NCI-H2196 (cell line): ENCODE measurements at regions not wholly inside any gene's neighbourhood (a gene's known extent, or its start where the extent isn't known, plus 50 kb on each side); places are given as distances from the start of the nearest gene placed in this dataset.
A peak's percentile ranks its signal among the peaks of the same experiment; 100 is the strongest.
"Not testable (repeated sequence)": the region's sequence is repeated elsewhere in the genome, so short reads cannot be mapped to it uniquely, and the experiment has no call there.

Source experiments
- DNase-seq: peaks from one replicate; lab custom pipeline; 2025; ENCODE audit not compliant: unreplicated experiment; lab: John Stamatoyannopoulos, UW

DNA sequence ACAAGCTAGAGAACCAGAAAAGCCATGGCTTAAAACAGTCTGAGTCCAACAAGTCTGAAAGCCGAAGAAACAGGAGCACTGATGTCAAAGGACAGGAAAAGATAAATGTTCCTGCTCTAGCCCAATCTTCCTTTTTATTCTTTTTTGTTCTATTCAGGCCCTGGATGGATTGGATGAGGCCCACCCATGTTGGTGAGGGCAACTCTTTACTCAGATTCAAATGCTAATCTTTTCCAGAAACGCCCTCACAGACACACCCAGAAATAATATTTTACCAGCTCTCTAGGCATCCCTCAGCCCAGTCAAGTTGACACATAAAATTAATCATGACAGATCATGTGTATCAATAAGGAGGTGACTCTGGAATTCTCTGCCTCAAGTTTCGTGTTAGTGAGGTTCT, 1002.7 kb downstream of the STPG2 start:
- DNase-seq, result no peak

DNA sequence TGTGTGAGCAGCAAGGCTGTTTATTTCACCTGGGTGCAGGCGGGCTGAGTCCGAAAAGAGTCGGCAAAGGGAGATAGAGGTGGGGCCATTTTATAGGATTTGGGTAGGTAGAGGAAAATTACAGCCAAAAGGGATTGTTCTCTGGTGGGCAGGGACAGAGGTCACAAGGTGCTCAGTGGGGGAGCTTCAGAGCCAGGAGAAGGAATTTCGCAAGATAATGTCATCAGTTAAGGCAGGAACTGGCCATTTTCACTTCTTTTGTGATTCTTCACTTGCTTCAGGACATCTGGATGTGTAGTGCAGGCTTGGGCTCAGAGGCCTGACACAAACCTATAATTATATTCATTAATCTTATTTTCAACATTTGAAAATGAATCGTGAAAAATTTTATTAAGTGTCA, 1001.9 kb downstream of the STPG2 start:
- not testable (repeated sequence) for DNase-seq

DNA sequence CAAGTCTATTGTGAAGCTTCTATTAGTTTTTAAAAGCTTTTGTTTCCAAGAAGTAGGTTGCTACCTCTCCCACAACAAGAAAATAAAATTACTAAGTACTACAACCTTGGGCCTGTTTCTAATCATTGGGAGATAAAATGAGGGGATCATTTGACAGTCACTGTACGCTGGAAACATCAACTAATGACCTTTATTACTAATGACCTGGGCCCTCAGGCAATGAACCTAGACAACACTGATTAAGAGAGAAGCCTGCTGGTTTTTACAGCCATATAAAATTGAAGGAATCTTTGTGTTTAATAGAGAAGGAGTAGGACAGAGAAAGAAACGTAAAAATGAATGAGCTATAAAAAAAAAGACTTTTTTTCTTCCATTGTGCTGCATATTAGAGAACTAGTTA, 1000.9 kb downstream of the STPG2 start:
- DNase-seq, result no peak

DNA sequence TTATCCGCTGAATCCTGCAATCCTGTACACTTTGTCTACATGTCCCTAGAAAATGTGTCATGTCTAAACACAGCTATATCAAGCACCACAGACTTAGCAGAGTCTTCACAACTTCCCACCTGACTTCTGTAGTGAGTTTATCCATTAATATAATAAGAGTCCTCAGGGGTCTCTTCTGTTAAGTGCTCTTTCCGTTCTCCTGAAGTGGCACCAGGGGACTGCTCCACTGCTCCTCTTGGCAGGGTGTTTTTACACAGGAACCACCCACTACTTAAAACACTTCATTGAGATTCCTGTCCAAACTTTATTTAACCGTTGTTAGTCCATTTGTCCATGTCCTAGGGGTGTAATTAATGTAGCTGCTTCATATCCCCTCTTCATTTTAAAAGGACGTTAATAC, 1000.4 kb downstream of the STPG2 start:
- no peak for DNase-seq

DNA sequence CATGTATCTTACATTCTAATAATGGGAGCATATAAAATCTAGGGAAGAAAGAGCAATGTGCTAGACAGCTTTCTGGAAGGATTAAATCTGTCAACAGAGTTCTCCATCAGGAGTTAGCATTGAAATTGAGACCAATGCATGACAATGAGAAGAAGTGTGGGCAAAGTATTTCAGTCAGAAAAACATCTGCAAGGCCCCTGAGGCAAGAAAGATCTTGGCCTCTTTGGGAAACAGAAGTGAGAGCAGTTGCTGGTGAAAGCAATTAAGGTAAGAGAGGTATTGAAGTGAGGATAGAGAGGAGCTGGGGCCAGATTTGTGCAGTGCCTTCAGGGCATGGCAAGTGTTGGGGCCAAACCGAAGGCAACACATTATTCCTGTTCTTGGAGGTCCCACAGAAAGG, 999.1 kb downstream of the STPG2 start:
- no peak for DNase-seq

DNA sequence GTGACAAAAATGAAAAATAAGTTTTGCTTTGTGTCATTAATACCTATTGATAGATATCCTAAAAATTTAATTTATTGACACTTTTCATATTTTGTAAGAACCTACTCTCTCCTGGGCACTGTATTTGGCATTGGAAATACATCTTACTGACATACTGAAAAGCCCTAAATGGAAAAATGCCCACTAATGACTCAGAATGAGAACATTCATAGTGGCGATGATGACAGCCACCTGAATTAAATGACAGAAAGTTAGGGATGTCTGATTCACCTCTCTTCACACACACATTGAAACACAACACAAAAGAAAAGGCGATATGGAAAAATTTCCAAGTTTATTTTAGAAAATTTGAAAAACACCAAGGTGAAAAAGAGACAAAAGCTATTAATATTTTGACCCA, 992.3 kb downstream of the STPG2 start:
- no peak for DNase-seq

DNA sequence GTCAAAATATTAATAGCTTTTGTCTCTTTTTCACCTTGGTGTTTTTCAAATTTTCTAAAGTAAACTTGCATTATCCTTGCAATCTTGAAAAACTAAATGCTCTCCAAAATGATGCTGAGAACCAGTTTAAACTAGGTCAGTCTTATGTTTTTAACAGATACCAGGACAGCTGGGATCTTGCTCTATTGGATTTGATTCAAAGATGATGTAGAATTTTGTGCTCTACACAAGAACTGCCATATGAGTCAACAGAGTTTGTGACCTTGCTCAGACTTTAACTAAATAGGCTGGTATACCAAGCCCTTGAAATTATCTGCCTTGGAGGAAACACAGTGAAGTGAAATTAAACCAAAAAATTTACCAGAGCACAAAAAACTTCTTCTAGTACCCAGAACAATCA, 991.1 kb downstream of the STPG2 start:
- DNase-seq, result no peak

DNA sequence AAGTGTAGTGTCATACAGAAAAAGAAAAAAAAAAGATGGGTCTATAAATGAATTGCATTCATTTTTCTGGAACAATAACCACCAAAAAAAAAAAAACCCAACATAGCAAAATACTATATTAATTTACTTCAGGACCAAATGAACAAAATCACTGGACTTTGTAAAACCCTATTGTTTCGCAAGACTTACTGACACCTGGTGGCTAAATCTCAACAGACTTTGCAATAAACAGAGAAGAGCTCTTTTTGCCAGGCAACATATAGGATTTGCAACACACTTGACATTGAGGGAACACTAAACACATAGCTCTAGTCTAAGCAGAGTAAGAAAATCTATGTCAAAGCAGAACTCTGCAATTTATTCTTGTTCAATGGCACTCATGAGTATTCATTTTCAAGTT, 990.2 kb downstream of the STPG2 start:
- peak; percentile 1 for DNase-seq

DNA sequence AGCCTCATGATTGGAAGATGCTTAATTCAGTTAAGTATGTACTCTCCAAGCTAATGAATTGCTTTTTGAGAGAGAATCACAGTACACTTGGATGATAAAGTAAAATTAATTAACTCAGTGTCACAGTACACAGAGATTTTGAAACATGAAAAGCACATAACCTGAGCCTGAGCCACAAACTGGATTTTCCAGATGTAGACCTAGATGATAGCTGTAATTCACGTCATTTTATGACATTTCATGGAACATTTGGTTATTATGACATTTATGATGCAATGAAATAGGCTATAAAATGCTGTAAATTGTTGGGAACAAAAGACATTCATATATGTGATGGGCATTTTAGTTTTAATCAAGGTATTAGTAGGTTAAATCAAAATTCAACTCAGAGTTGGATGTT, 983.7 kb downstream of the STPG2 start:
- no peak for DNase-seq

DNA sequence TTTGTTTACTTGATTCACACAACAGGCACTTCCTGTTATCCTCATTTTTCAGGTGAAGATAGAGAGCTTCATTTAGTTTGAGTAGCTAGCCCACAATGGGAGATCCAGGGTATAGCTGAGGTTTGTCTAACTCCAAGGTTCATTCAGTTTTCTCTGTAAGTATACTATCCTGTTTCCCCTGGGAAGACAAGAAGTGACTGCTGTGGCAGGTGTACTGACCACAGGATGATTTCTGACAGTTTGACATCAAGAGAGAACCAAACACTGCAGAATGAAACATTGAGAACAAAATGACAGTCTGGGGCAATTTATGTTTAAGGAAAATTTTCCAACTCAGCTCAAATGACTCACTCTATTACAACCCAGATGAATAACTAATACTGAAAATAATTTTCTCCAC, 958.0 kb downstream of the STPG2 start:
- no peak for DNase-seq

DNA sequence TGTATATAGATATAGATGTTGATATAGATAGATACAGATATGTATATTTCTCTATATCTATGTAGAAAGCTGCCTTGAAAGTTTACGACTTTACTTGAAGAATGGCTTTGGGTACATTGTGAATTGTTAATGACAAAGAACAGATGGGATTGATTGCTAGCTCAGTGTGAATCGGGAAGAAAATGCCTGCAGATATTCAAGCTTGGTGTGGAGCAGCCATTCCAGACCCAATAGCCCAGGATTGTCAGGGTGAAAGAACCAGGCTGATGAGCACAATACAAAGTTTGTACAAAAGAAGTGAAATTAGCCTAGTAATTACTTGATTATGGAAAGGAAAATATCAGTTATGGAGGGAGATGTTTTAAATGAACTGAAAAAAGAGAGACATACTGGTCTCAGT, 946.2 kb downstream of the STPG2 start:
- DNase-seq, result no peak

DNA sequence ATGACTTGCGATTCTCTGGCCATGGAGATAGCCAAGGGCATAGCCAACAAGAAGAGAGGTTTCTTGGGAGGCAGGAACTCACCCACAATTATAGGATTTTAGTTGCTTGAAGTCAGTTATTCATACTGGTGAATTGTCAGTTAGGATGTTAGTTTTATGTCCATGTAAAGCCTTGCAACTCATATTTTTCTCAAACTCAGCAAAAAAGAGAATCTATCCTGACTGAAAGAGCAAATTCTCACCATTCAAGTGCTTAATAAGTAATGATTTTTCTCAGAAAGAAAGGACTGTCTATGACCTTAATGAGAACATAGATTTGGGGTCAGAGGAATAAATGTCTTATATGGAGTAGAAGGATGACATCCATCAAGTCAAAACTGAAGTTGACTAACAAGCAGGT, 934.5 kb downstream of the STPG2 start:
- no peak for DNase-seq

DNA sequence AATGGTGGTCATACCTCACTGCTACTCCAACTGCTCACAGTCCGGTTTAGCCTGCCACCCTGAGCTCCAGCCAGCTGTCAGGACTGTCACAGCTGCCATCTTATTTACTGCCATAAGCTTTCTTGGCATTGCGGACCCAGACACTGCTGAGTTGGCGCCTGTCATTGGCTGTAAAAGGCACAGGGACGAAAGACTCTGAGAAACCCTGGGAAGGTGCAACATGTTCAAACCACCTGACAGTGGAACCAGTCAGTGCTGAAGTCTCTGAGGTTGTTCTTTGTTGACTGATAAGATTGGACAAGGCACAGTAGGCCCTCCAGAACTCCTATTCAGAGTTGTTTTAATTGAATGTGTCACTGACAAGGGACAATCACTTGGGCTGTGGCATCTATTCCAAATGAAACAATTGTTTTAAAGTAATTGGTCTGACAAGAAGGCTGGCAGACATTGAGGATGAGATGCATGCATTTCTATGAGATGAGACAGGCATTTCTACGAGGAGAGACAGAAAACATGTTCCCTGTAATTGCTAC, 927.8 kb downstream of the STPG2 start:
- no peak for DNase-seq

DNA sequence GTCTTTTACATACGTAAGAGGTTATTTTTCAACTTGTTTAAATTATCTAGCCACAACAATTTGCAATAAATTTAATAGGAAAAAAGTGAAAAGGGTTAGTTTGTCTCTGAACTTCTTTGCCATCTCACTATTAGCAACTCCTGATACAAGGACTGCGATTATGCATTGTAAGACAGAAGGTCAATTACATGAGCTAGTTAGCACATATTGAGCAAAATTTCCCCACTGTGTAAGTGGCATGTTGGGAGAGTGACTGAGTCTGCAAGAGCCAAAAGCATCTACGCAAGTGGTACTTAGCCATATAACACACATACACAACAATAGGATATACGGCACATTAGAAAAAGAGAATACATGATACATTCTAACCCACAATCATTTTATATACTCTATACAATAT, 927.2 kb downstream of the STPG2 start:
- DNase-seq, result no peak

DNA sequence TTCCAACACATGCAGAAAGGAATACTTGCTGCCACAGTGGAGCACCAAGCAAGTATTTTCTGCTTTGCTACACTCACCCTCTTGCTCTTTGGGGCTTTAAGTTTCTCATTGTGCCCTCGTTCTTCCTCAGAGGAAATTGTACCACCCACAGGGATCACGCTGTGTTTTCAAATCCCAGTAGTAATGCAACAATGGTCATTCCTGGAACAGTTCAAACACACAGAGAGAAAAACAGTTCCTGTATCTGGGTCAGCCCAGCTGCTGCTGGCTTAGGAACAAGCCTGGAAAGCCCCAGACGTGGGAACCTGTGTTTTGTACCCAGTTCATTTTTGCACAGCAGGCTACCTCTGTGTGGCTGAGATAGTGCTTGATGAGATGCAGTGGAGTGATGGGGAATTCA, 907.8 kb downstream of the STPG2 start:
- no peak for DNase-seq

DNA sequence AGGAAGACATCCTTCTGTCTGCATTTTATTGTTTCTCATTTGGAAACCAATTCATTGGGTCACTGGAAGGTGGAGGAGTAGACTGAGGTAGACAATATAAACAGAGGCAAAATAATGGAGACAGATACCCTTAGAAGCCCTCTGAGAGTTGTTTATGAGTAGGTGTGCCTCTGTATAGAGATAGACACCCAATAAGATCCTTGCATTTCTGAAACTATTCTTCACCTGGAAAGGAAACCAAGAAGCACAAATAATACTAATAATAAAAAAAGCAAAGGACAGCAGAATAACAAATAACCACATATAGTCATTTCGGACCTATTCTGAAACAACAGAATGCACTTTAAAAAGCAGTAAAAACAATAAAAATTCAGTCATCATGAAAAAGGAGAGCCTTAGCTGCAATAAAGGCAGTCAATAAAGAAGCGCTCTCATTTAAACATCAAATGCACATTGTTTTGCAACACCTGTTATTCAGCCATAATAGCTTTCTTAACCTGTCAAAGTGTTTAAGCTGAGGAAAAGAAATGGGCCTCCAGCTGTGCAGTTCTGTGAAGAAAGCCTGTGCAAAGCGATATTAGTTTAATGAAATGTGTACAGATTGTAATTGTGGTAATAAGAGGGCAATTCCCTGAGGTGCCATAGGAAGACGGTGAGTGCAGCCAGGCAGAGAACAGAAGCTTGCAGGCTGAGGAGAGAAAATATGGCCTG, 904.2 kb downstream of the STPG2 start:
- DNase-seq, result no peak

DNA sequence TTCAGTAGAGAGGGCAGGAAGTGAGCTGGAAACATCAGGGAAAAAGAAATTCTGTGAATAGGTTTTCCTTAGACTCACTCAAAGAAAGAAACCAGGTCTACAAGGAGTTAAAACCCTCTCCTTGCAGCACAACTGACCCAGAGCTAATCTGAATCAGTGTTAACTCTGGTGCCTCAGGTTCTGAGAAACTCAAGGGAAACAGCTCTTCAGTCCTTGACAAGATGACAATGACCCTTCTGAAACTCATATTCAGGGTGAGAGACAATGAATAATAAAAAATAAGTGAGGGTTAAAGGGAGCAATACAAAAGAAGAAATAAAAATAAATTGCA, 903.6 kb downstream of the STPG2 start:
- no peak for DNase-seq

DNA sequence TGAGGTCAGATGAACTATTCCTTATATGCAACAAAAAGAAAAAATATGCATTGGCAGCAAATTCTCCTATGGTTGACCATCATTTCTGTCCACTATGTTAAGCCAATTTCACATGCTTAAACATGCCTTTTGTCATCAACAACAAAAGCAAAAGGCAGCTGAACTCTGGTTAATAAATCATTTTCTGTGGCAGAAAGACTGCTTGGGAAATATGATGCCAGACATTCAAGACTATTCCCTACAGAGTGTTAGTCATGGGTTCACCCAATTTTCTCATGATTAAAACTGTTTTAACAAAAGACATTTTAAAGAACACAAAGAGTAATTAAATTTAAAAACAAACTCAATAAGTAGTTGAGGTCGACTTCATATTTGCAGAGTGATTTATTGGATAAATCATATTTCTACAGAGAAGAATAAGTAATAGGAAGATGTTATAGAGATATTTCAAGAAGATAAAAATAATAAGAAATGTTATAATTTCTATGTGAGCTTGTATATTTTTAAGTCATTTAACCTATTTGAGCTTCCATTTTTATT, 890.6 kb downstream of the STPG2 start:
- no peak for DNase-seq

DNA sequence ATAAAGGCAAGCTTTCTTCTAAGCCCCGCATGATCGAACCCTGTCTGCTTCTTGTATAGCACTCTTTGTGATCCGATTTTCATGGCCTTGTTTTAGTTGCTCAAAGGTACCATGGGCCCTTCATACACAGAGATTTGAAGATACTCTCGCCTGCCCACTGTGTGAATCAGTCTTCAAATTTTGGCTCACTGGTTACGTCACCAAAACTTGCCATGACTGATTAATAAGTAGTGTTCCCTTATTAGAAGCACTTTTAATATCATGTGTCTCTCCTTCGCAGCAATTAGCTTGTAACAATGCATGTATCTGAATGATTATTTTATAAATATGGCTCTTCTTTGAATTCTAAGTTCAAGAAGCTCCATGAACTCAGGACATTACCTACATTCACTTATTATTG, 880.5 kb downstream of the STPG2 start:
- no peak for DNase-seq

DNA sequence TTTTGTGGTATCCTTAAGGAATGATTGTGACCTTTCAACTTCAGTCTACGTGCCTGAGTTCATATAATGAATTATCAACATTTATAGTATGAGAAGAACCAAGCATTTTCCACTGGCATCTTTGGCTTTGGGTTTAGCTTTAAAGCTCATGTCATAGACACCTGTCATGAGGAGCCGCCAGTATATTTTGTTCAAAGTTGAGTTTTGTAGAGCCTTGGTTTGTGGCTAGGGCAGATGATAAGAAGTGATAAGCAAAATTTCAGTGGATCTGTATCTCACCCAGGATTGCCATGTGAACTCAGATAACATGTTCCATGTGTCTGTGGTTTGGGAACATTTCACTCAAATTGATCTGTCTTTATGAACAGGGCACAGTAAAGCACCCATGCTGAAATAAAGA, 873.2 kb downstream of the STPG2 start:
- DNase-seq, result no peak

DNA sequence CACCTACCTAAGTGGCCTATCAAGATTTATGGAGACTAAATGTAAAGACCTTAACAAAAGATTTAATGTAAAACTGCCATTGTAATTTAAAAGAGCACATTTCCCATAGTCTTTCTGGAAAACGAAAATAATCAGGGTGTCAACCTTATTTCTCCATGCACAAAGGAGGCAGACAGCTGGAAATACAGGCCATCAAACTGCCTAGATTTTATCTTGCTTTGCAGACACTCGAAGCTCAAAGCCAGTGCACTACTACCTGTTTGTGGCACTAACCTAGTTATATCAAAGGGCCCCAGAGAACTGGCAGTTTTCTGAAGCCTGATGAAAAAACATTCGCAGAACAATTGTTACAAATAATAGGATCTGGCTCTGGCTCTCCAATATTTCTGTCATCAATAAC, 863.9 kb downstream of the STPG2 start:
- no peak for DNase-seq

DNA sequence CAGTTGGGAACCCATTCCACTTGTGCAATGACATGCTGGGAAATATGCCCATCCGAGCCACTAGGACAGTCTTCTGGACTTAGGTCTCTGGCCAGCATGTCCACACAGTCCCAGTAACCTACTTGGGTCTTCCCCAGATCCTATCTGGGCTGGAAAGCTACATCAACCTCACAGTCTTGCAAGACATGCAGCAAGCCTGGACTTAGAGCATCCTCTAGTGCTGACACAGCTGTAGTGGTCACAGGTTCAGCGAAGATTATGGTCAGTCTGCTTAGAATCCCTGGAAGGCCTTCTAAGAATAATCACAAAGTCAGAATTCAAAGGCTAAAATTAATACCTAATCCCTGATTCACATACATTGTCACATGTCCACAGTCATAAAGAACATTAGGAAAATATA, 842.7 kb downstream of the STPG2 start:
- DNase-seq, result no peak

DNA sequence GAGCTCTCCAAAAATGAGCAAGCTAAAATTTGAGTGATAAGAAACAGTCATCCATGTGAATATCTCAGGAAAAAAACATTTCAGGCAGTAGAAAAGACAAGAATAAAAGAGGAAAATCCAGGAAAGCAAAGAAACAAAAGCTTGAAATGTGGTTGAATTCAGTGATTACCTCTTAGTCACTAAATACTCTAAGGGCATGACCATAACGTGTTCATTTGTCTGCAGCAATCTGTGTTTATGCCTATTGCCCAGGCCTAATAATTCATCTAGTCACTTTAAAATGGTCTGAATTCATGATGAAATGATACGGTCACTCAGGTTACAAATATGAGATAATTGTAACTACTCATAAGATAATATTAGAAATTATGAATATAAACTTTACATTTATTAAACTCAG, 837.9 kb downstream of the STPG2 start:
- DNase-seq, result no peak
